Activated T-cell treated with anti-CD3 and anti-CD28 coated beads, Interleukin-2, amount 50 U/mL, for 72 hours (primary cell): ENCODE measurements at regions not wholly inside any gene's neighbourhood (a gene's known extent, or its start where the extent isn't known, plus 50 kb on each side); places are given as distances from the start of the nearest gene placed in this dataset.
A peak's percentile ranks its signal among the peaks of the same experiment; 100 is the strongest.

Experiments
- ATAC-seq, 2 donors: fragments of 150-1000 bp; cut with Tn5 transposase; replicated peaks in 1 of 2; 2 replicates each; pipeline ENCODE4 v1.10.0; 2021; ENCODE audit warnings: moderate library complexity in 2 of 2, mild to moderate bottlenecking in 1 of 2
- DNase-seq, 2 donors: peaks; one replicate each; pipeline ENCODE4 v3.0.0; 2021 to 2022; ENCODE audit warnings: mixed read lengths in 1 of 2
- H3K27ac Mint-ChIP-seq: one replicate; pipeline ENCODE4 v1.8.0; 2022; ENCODE audit warnings: mild to moderate bottlenecking, moderate library complexity, mixed read lengths
- H3K27me3 Mint-ChIP-seq: one replicate; pipeline ENCODE4 v1.8.0; 2022; ENCODE audit warnings: low read depth, mixed read lengths
- H3K36me3 Mint-ChIP-seq, 2 donors: one replicate each; pipeline ENCODE4 v1.8.0; 2022; ENCODE audit warnings: mixed read lengths in 2 of 2, mild to moderate bottlenecking in 1 of 2; ENCODE audit not compliant: insufficient read depth in 2 of 2
- H3K4me1 Mint-ChIP-seq: one replicate; pipeline ENCODE4 v1.8.0; 2022; ENCODE audit warnings: low read depth, mixed read lengths
- H3K4me3 Mint-ChIP-seq, 2 donors: one replicate each; pipeline ENCODE4 v1.8.0; 2022; ENCODE audit warnings: mild to moderate bottlenecking in 2 of 2, mixed read lengths in 2 of 2, moderate library complexity in 2 of 2
- H3K9me3 Mint-ChIP-seq, 2 donors: one replicate each; pipeline ENCODE4 v1.8.0; 2022; ENCODE audit warnings: mixed read lengths in 2 of 2

DNA sequence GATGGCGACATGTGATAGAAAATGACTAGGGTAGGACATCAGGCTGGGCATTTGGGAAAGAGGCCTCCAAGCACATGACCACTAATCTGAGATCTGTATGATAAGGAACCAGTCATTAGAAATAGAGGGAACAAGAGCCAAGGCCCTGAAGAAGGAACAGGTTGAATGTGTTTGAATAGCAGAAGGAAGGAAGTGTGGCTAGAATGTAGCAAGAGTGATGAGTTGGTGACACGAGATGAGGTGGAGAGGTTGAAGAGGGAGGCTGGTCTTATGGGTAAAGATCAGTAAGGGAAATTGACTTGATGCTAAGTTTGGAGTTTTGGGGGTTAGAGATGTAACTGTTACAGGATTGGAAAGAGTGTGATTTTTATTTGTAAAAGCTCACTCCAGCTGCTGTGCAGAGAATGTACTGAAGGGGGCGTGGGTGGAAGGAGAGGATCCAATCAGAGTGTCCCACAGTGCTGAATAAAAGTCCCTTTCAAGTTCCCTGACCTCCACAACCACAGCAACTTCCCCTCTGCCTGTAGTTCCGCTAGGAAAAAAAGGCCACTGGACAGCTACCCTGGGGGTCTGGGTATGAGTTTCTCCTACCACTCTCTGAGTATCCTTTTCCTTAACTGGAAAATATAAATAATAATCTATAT lies 295.0 kb downstream of the OMA1 start:
- DNase-seq (peak in 1 of 2 donors; percentile 9), ATAC-seq (no peak)
- Mint-ChIP-seq H3K36me3 (peaks cover 0 to 1% of the 10 kb centered on the region in 2 donors), H3K27ac (no peak overlapping the region), H3K4me1 (no peaks in the 10 kb centered on the region), H3K27me3 (peaks cover 39% of the 10 kb centered on the region), H3K4me3 (no peak overlapping the region), H3K9me3 (no peaks in the 10 kb centered on the region)

- Mint-ChIP-seq H3K4me1 (no peaks in the 10 kb centered on the region), H3K9me3 (no peaks in the 10 kb centered on the region), H3K36me3 (peaks cover 0 to 1% of the 10 kb centered on the region in 2 donors), H3K27ac (no peak overlapping the region), H3K4me3 (peak overlapping the region in 1 of 2 donors; percentile 77), H3K27me3 (peaks cover 44% of the 10 kb centered on the region)
- no peak for ATAC-seq
- DNase-seq = no peak
Measured at GRCh38 chr1:58250587-58250948, 296.0 kb downstream of the OMA1 start.

DNA sequence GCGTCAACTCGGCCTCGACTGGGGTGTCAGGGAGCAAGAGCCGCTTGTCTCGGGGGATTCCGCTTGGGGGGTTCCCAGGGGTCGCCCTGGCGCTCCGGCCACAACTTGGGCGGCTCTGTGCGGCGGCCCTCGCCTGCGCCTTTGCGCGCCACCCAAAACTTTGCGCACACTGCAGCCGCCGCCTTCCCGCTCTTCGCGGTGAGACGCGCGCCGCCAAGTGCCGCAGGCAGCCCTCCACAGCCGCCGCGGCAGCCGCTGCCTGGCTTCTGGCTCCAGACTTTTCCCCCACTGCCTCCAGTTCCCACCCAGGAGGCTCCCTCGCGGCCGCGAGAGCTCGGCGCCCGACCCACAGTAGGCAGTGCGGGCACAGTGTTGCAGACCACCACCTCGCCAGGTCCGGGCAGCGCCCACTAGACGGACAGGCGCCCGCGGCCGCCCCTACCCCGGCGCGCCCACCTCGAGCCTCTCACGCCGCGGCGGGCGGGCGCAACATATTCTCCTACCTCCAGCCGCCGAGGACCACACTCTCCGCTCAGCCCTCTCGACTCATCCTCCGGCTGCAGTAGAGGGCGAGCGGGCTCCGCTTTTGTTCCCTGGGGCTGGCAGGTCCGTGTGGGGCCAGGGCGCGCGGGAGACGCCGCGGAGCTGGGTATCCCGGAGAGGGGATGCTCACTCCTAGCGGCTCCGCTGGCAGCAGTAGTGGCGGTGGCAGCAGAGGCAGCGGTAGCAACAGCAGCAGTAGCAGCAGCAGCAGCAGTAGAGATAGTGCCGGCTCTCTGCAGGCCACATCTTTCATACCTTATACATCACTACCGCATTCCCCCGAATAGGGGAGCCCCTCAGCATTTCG lies 296.6 kb downstream of the OMA1 start:
- peak; percentile 4 to 29 for DNase-seq
- Mint-ChIP-seq H3K27me3 (peaks cover 44% of the 10 kb centered on the region), H3K4me1 (no peaks in the 10 kb centered on the region), H3K36me3 (no peaks in the 10 kb centered on the region), H3K27ac (no peak overlapping the region), H3K4me3 (peak overlapping the region; percentile 77 to 85), H3K9me3 (no peaks in the 10 kb centered on the region)
- peak; percentile 69 to 83 for ATAC-seq

GRCh38 chr1:58249388-58249736 lies 297.2 kb downstream of the OMA1 start:
- Mint-ChIP-seq H3K36me3 (no peaks in the 10 kb centered on the region), H3K4me1 (no peaks in the 10 kb centered on the region), H3K4me3 (peak overlapping the region; percentile 16 to 64), H3K9me3 (no peaks in the 10 kb centered on the region), H3K27me3 (peaks cover 44% of the 10 kb centered on the region), H3K27ac (no peak overlapping the region)
- DNase-seq (no peak), ATAC-seq (no peak)

DNA sequence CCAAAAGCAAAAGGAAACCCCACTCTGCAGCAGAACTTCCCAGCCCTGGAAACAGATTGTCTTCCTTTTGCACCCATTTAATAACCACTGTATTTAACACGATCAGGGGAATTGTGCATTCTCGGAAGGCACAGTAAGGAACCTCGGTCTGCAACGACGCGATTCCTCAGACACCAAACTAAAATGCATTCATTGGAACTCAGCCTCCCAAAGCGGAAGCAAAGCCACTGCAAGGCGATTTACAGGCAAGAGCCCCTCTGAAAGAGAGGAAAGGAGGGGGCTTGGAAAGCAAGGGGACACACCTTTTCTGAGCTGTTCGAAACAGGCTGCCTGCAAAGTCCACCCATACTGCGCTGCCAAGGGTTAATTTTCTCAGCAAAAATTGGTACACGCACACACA lies 297.7 kb downstream of the OMA1 start:
- Mint-ChIP-seq H3K27me3 (peaks cover 45% of the 10 kb centered on the region), H3K36me3 (no peaks in the 10 kb centered on the region), H3K4me1 (no peaks in the 10 kb centered on the region), H3K9me3 (no peaks in the 10 kb centered on the region), H3K4me3 (peak overlapping the region in 1 of 2 donors; percentile 61), H3K27ac (no peak overlapping the region)
- ATAC-seq (no peak), DNase-seq (no peak)

- Mint-ChIP-seq H3K27ac (no peak overlapping the region), H3K4me3 (peak overlapping the region in 1 of 2 donors; percentile 61), H3K27me3 (peaks cover 52% of the 10 kb centered on the region), H3K36me3 (no peaks in the 10 kb centered on the region), H3K4me1 (no peaks in the 10 kb centered on the region), H3K9me3 (no peaks in the 10 kb centered on the region)
- DNase-seq (no peak), ATAC-seq (no peak)
Measured at GRCh38 chr1:58248072-58248471, 298.5 kb downstream of the OMA1 start.

- Mint-ChIP-seq H3K27me3 (peaks cover 60% of the 10 kb centered on the region), H3K4me1 (no peaks in the 10 kb centered on the region), H3K9me3 (no peaks in the 10 kb centered on the region)
Measured at GRCh38 chr1:58246549-58246948, 300.0 kb downstream of the OMA1 start.

DNA sequence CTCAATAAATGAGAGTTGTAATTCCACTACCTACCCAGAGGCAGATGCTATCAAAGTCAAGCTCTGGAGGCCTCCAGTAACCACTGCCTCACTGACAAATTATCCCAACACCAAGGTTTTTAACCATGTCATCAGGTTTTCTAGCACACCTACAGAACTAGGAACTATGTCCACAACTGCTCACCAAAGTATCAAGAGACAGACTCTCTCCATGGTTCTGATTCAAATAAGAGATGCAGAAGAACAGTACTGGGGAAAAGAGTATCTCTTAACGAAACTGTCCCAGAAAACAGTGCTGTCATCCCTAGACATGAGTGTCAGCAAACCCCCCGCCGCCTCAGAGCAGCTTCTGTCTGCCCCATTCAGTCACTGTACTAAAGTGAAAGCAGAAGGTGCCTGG lies 301.7 kb downstream of the OMA1 start:
- Mint-ChIP-seq H3K27me3 (peaks cover 54% of the 10 kb centered on the region), H3K36me3 (no peaks in the 10 kb centered on the region), H3K27ac (no peak overlapping the region), H3K9me3 (no peaks in the 10 kb centered on the region), H3K4me1 (no peaks in the 10 kb centered on the region), H3K4me3 (no peak overlapping the region)
- DNase-seq (no peak), ATAC-seq (no peak)

More at GRCh38 chr1:58246549-58246948, 300.0 kb downstream of the OMA1 start:
- no peaks in the 10 kb centered on the region for H3K36me3 Mint-ChIP-seq
- no peak overlapping the region for H3K4me3 Mint-ChIP-seq
- no peak for DNase-seq
- ATAC-seq = no peak
- H3K27ac Mint-ChIP-seq = no peak overlapping the region

DNA sequence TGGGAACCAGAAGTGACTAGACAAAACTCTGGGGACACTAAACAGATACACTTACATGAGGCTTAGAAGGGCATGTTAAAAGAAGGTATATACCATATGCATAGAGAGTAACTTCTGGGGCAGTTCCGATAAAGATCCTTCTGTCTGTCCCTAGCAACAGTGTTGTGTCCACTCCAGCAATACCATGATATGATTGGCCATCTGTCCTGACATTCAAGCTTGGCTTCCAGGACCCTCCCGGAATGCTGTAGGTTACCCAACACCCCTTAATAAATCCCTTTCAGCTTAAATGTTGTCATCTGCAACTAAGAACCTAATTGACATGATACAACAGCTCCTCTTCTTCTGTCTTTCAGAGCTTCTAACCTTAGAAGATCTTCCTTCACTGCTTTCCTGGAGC lies 307.7 kb downstream of the OMA1 start:
- Mint-ChIP-seq H3K4me1 (no peaks in the 10 kb centered on the region), H3K4me3 (no peak overlapping the region), H3K9me3 (no peaks in the 10 kb centered on the region), H3K27me3 (peaks cover 28% of the 10 kb centered on the region), H3K36me3 (no peaks in the 10 kb centered on the region), H3K27ac (no peak overlapping the region)
- DNase-seq (no peak), ATAC-seq (no peak)

DNA sequence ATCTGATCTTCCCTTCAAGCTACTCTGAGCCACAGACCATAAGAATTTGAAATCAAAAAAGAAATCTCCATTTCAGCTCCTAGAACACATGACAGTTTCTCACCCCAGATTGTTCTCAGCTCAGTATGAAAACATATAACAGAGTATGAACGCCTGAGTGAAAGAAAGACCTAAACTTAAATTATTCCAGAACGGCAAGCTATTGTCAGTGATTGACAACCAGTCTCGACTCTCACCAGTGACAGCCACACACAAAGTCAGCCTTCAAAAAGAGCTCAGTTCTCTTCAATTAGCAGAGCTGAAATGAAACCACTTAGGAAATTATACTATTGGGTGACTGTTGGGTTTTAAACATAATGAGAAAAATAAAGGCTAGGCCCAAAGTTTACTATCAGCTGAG lies 312.8 kb downstream of the OMA1 start:
- H3K27ac Mint-ChIP-seq = no peak overlapping the region
- H3K4me1 Mint-ChIP-seq = no peaks in the 10 kb centered on the region
- H3K36me3 Mint-ChIP-seq = no peaks in the 10 kb centered on the region
- H3K4me3 Mint-ChIP-seq = no peak overlapping the region
- no peaks in the 10 kb centered on the region for H3K9me3 Mint-ChIP-seq
- H3K27me3 Mint-ChIP-seq = peaks cover 7% of the 10 kb centered on the region
- no peak for DNase-seq
- no peak for ATAC-seq

- no peak overlapping the region for H3K4me3 Mint-ChIP-seq
- no peaks in the 10 kb centered on the region for H3K27me3 Mint-ChIP-seq
- DNase-seq = no peak
- peaks cover 0 to 2% of the 10 kb centered on the region in 2 donors for H3K9me3 Mint-ChIP-seq
- H3K36me3 Mint-ChIP-seq = no peaks in the 10 kb centered on the region
- no peak for ATAC-seq
- H3K4me1 Mint-ChIP-seq = no peaks in the 10 kb centered on the region
- no peak overlapping the region for H3K27ac Mint-ChIP-seq
Measured at GRCh38 chr1:58231204-58231603, 315.3 kb downstream of the OMA1 start.

DNA sequence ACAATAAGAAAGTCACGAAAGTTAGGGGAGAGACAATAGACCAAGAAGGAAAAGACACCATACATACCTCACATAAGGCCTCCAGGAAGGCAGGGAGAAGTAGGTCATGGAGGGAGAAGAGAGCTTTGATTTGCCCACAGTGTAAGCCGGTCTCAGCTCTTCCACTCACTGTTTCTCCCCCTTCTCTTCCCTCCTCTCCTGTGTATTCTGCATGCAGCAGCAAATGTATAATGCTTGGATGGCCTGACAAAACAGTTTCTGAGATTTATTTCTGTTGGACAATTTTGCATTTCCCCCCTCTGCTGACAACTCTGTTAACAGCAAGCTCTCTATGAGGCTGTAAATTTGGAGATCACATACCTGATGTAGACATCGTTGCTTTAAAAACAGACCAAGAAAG lies 318.9 kb downstream of the OMA1 start:
- H3K4me3 Mint-ChIP-seq = no peak overlapping the region
- ATAC-seq = no peak
- H3K27ac Mint-ChIP-seq = no peak overlapping the region
- peaks cover 0 to 2% of the 10 kb centered on the region in 2 donors for H3K9me3 Mint-ChIP-seq
- no peaks in the 10 kb centered on the region for H3K36me3 Mint-ChIP-seq
- no peaks in the 10 kb centered on the region for H3K4me1 Mint-ChIP-seq
- H3K27me3 Mint-ChIP-seq = no peaks in the 10 kb centered on the region
- DNase-seq = no peak

DNA sequence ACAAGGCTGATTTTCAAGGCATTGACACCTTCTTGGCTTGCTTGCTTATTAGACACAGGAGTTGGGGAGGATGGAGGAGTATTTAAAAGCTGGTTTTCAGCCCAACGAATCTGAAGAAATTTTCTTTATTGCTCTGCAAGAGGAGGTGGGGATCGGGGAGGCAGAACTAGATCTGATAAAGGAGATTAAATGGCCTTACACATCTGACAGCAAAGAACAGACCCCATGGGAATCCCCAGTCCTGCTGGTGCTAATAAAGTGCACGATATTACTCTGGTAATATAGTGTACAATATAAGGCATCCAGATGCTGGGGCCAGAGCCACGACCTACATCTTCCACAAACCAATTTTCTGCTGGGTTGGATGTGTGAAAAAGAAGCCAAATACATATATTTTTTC lies 323.0 kb downstream of the OMA1 start:
- ATAC-seq (no peak), DNase-seq (no peak)

More for the DNA sequence above, 323.0 kb downstream of the OMA1 start:
- no peaks in the 10 kb centered on the region for H3K27me3 Mint-ChIP-seq
- H3K4me1 Mint-ChIP-seq = no peaks in the 10 kb centered on the region
- H3K27ac Mint-ChIP-seq = no peak overlapping the region
- no peak overlapping the region for H3K4me3 Mint-ChIP-seq
- H3K36me3 Mint-ChIP-seq = no peaks in the 10 kb centered on the region
- peaks cover 0 to 2% of the 10 kb centered on the region in 2 donors for H3K9me3 Mint-ChIP-seq
